Right forelimb (tissue), 1 donor: ENCODE measurements at regions not wholly inside any gene's neighbourhood (a gene's known extent, or its start where the extent isn't known, plus 50 kb on each side); places are given as distances from the start of the nearest gene placed in this dataset.

Experiments
- DNase-seq: peaks from one replicate; pipeline ENCODE4 v3.0.0-alpha.2; 2018

GRCh38 chr18:10365901-10366300 lies 88.5 kb upstream of the APCDD1 start:
- no peak for DNase-seq

GRCh38 chr18:10367836-10368235 lies 86.6 kb upstream of the APCDD1 start:
- DNase-seq, result no peak

DNA sequence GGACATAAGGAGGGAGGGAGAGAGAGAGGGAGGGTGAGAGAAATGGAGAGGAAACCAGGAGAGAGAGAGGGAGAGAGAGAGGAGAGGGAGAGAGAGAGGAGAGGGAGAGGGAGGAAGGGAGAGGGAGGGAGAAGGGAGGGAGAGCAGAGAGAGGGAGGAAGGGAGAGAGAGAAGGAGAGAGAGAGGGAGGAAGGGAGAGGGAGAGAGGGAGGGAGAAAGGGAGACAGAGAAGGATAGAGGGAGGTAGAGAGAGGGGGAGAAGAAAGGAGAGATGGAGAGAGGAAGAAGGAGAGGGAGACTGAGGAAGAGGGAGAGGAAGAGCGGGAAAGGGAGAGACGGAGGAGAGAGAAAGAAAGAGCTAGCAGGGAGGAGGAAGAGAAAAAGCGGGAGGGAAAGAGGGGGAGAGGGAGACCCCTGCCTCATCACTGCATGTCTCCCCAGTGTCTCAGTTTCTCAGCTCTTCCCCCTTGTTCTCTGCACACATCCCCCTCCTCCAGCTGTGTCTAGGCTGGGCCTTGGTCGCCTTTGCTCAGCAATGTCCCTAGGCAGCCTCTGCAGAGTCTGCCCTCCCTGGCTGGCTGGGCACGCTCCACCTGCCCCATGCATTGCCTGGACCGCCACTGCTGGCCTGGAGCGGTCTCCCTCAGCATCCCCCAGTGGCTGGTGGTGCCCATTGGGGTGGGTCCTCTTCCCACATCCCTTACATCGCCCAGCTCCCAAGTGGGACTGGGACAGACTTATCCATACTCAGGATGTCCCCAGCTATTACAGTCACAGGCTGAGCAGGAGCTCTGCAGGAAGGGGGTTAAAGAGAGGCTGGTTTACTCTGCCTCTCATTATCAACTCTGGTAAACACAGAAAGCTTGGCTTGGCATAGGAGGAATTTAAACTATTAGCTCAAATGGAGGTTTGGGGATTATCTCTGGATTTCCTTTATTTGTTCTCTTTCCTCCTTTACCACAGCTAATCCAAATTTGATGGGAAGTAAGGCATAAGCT lies 85.7 kb upstream of the APCDD1 start:
- DNase-seq, result no peak

DNA sequence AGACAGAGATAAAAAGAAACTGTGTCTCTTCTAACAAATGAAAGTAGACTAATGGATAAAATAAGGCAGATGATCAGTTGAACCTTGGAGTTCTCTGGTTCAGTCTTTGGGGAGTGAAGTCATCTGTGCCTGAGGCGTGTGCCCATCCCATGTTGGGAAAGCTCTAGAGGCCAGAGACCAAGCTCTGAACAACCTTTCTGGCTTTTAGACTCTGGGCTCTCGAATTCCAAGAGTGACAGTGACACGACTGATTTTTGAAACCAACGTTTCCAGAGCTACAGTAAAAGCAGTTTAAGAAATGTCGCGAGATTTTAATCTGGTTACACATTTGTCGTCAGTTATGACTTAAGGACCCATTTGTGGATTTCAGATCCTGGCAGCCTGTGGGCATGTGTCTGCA lies 83.7 kb upstream of the APCDD1 start:
- DNase-seq, result no peak

DNA sequence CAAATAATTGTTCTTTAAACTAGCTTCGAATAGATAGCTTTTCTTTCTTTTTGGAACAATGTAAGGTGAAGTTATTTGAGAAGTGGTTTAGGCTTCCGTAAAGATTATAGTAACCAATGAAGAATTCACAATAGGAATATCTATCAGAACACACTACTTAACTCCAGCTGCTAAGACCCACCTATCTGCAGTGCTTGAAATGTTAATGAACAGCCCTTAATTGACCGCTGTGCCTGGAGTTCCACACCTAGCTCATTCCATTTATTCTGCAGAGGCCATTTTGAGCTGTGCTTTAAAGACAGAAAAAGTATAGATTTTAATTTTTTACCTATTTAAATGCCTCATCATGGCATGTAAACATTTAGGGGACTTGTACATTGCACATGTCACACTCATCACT lies 83.3 kb upstream of the APCDD1 start:
- no peak for DNase-seq

DNA sequence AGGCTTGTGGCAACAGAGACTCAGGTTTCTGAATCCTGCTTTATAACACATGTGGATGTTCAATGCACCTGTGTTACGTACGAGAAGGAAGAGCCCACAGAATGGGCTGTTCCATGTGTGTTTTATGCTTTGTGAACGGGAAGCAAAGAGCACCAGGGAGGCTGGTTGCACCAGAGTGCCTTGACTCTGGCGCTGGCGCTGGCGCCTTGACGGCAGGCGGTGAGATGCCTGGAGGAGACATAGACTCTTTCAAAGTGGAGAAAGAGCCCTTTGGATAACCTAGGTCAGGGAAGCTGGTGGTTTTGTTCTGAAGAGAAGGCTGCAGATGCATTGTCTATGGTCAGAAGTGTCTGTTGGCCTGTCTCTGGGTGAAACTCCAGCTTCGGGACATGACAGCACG lies 80.2 kb upstream of the APCDD1 start:
- DNase-seq, result no peak

GRCh38 chr18:10374636-10375293 lies 79.7 kb upstream of the APCDD1 start:
- no peak for DNase-seq

- DNase-seq, result peak; percentile 87
Measured at GRCh38 chr18:10376731-10377130, 77.7 kb upstream of the APCDD1 start.

DNA sequence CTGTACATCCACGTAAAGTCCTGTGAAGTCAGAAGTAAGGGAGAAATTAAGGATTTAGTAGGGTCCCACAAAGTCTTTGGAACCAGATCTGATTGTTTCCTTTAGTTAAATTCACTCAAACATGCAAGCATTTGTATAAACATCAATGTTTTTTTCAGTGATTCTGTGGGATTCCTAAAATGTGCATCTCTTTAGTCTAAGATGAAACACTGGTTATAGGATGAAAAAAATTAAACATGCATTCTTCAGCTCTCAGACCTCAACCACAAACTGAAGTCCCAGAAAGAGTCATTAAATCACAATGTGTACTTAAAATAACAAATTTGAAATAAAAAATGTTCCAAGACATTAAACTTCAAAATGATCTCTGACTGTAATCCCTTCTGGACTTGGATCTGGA lies 76.5 kb upstream of the APCDD1 start:
- DNase-seq, result no peak

GRCh38 chr18:10378688-10379420 lies 75.6 kb upstream of the APCDD1 start:
- DNase-seq, result no peak

- no peak for DNase-seq
Measured at GRCh38 chr18:10379522-10379921, 74.9 kb upstream of the APCDD1 start.

- no peak for DNase-seq
Measured at GRCh38 chr18:10381516-10381915, 72.9 kb upstream of the APCDD1 start.

GRCh38 chr18:10381951-10382350 lies 72.5 kb upstream of the APCDD1 start:
- DNase-seq, result no peak

- no peak for DNase-seq
Measured at GRCh38 chr18:10386049-10386448, 68.4 kb upstream of the APCDD1 start.

- DNase-seq, result no peak
Measured at GRCh38 chr18:10386956-10387355, 67.5 kb upstream of the APCDD1 start.

DNA sequence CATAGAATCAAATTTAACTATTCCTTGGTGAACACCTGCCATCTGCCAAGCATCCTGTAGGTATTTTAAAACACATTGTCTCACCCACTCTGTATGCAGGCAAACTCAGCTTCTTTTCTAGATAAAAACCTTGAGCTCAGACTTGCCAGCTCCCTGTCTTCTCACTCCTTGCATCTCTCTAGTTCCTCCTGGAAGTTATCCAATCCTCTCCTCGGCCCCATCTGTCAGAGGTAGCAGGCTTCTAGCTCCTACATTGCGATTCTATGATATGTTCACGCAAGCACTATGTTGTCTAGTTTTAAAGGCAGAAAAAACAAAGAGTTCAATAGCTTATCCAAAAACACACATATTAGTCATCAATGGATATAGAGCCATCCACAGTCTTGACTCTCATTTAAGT lies 67.0 kb upstream of the APCDD1 start:
- DNase-seq, result no peak

DNA sequence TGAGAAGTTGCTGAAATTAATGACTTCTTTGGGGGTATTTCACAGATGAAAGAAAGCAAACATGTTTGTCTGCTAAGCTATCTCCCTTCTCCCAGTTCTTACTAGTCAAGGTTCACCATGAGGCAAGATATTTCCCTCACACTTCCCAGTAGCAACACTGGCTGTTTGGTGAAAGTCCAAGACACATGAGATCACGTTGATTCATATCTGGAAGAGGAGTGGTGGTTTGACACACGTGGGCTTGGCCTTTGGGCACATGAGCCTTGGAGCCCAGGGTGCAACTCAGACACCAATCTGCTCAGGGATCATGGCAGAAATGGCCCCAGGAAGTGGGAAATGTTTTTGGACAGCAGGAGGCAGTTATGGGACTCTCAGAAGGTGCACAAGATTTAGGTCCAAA lies 66.1 kb upstream of the APCDD1 start:
- DNase-seq, result no peak

- no peak for DNase-seq
Measured at GRCh38 chr18:10391506-10391905, 62.9 kb upstream of the APCDD1 start.

- no peak for DNase-seq
Measured at GRCh38 chr18:10397004-10397403, 57.4 kb upstream of the APCDD1 start.

DNA sequence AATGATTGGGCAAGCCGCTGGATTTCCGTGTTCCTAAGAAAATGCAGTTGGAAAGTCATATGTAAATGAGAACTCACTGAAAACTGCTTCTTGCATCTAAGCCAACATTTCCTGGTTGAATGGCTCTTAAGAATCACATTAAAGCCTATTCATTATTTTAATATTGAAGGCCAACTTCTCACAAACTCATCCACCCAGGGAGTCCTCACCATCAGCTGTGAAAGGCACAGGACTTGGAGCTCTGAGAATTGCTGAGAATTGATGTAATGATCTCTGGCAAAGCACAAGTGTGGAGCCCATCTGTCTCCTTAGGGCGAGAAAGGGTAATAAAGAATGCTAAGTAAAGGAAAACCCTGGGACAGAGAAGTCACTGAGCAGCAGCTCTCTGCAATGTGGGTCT lies 55.9 kb upstream of the APCDD1 start:
- no peak for DNase-seq

- no peak for DNase-seq
Measured at GRCh38 chr18:10399465-10399864, 55.0 kb upstream of the APCDD1 start.

DNA sequence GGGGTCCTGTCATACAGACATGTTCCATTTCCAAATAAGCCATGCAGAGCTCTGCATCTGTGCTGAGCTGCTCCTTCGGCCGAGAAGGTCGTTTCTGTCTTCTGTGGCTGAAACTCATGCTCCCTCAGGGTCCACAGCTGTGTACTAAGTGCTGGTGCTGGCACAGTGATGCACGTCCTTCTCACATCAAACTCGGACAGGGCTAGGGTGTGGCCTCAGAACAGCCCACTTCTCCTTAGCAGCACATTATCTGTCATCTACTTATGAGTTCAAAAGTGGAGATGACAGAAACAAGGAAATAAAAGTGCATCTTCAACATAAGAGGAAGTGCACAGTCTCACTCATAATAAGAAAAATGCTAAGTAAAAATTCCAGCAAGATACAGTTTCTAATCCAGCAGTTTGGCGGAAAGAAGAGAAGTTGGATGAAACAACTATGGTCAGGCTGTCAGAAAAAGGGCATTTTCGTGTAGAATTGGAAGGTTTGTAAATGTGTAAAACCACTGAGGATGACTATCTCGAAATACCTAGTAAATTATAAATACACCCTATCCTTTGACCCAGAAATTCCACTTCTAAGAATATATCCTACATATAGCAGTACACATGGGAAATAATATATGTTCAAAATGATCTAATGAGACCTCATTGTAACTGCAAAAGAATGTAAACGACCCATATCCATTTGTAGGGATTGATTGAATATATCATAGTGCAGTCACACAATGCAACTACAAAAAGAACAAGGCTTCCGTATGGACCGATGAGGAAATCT lies 53.7 kb upstream of the APCDD1 start:
- no peak for DNase-seq

- no peak for DNase-seq
Measured at GRCh38 chr18:10401521-10401920, 52.9 kb upstream of the APCDD1 start.
